ENCODE measurements at regions not wholly inside any gene's neighbourhood (a gene's known extent, or its start where the extent isn't known, plus 50 kb on each side); places are given as distances from the start of the nearest gene placed in this dataset.

GRCh38 chr11:69429716-69430491 lies 51.6 kb upstream of the LINC01488 start:
- H3K4me3 Mint-ChIP-seq, result no peak overlapping the region
- no peaks in the 10 kb centered on the region for H3K4me1 Mint-ChIP-seq
- peaks cover under 1% of the 10 kb centered on the region for H3K9me3 Mint-ChIP-seq
- DNase-seq (ENCODE audit: low spot score in 2 of 2) (no peak), ATAC-seq (ENCODE audit: low read depth) (no peak)
- peaks cover 15% of the 10 kb centered on the region for H3K27me3 Mint-ChIP-seq
- H3K36me3 Mint-ChIP-seq, result no peaks in the 10 kb centered on the region
- H3K27ac Mint-ChIP-seq, result no peak overlapping the region

DNA sequence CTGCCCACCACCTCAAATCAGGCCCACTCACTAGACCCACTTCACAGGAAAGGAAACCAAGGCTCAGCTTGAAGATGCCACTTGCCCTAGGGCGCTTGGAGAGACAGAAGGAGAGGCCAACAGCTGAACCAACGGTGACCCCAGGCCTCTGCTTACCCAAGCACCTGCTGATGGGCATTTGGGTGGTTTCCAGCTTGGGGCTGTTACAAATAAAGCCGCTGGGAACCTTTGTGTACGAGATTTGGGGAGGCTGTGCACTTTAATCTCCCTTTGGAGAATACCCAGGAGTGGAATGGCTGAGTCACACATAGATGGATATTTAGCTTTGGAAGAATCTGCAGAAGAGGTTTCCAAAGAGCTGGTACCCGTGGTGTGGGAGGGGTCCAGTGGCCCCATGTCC lies 50.9 kb upstream of the LINC01488 start:
- Mint-ChIP-seq H3K36me3 (no peaks in the 10 kb centered on the region), H3K27me3 (peaks cover 15% of the 10 kb centered on the region), H3K4me3 (no peak overlapping the region), H3K27ac (no peak overlapping the region), H3K9me3 (no peaks in the 10 kb centered on the region), H3K4me1 (no peaks in the 10 kb centered on the region)
- ATAC-seq (ENCODE audit: low read depth) (no peak), DNase-seq (ENCODE audit: low spot score in 2 of 2) (no peak)

DNA sequence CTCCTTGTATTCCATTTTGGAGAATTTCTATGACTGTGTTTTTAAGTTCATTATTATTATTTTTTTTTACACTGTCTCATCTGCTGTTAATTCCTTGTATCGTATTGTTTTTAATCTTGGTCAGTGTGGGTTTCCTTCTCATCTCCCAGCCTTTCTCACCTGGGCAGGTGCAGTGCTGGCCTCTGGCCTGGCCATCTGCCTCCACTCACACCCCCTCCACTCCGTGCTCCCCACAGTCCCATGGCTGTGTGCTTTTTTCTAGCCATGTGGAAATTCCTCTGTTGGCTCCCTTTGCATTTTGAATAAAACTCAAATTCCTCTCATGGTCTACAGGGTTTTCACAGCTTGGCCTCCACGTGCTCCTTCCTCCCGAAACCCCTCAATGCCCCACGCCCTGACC lies 50.3 kb upstream of the LINC01488 start:
- H3K36me3 Mint-ChIP-seq, result no peaks in the 10 kb centered on the region
- ATAC-seq (ENCODE audit: low read depth) (no peak), DNase-seq (ENCODE audit: low spot score in 2 of 2) (no peak)
- H3K27ac Mint-ChIP-seq, result no peak overlapping the region
- H3K27me3 Mint-ChIP-seq, result peaks cover 15% of the 10 kb centered on the region
- H3K4me3 Mint-ChIP-seq, result no peak overlapping the region
- H3K4me1 Mint-ChIP-seq, result no peaks in the 10 kb centered on the region
- H3K9me3 Mint-ChIP-seq, result no peaks in the 10 kb centered on the region

Data from memory B cell (primary cell).